H1 (cell line): ENCODE measurements at regions not wholly inside any gene's neighbourhood (a gene's known extent, or its start where the extent isn't known, plus 50 kb on each side); places are given as distances from the start of the nearest gene placed in this dataset.
A peak's percentile ranks its signal among the peaks of the same experiment; 100 is the strongest.

Experiments used
- CTCF ChIA-PET: fragments of 300-600 bp; sonication (Branson Sonifier 250); formaldehyde crosslinking; loops from one replicate; lab custom pipeline; 2021; ENCODE audit not compliant: partially characterized antibody; lab: Charles Lee
- POLR2A ChIA-PET: fragments of 300-600 bp; sonication (Branson Sonifier 250); formaldehyde crosslinking; loops from one replicate; lab custom pipeline; 2021; ENCODE audit warnings: inconsistent platforms; ENCODE audit not compliant: partially characterized antibody; lab: Charles Lee
- DNase-seq, 2 experiments: peaks; one replicate each; pipeline versions ENCODE4 v3.0.0 to v3.0.0-alpha.2; 2010 to 2022; ENCODE audit warnings: low spot score in 2 of 2, low read depth in 1 of 2, mixed read lengths in 1 of 2
- FAIRE-seq: peaks from 2 replicates; lab custom pipeline; 2011; peaks lifted over from hg19 to GRCh38; lab: Jason Lieb, UNC
- H2AFZ ChIP-seq: 2 replicates; pipeline ENCODE4 v1.8.1; 2012; ENCODE audit warnings: low read length, inconsistent platforms
- H2AK5ac ChIP-seq: 2 replicates; pipeline ENCODE4 v1.6.1; 2013; ENCODE audit warnings: low read depth, low read length
- H2BK120ac ChIP-seq: replicated peaks from 2 replicates; pipeline ENCODE3; 2013; ENCODE audit warnings: low read depth, low read length, inconsistent platforms
- H2BK12ac ChIP-seq: 2 replicates; pipeline ENCODE4 v1.6.1; 2013; ENCODE audit warnings: low read depth, low read length
- H2BK15ac ChIP-seq: 2 replicates; pipeline ENCODE4 v1.6.1; 2013; ENCODE audit warnings: low read length
- H2BK20ac ChIP-seq: 2 replicates; pipeline ENCODE4 v1.6.1; 2013; ENCODE audit warnings: low read length
- H2BK5ac ChIP-seq: 2 replicates; pipeline ENCODE4 v1.6.1; 2013; ENCODE audit warnings: low read depth, low read length
- H3K14ac ChIP-seq: 2 replicates; pipeline ENCODE4 v1.6.1; 2013; ENCODE audit warnings: inconsistent platforms; ENCODE audit not compliant: insufficient read length
- H3K18ac ChIP-seq: 2 replicates; pipeline ENCODE4 v1.6.1; 2013; ENCODE audit warnings: low read length; ENCODE audit errors: extremely low read depth
- H3K23ac ChIP-seq: 2 replicates; pipeline ENCODE4 v1.6.1; 2013; ENCODE audit warnings: inconsistent platforms; ENCODE audit not compliant: insufficient read length
- H3K23me2 ChIP-seq: 2 replicates; pipeline ENCODE4 v1.6.1; 2013; ENCODE audit warnings: low read depth, low read length
- H3K27ac ChIP-seq: 2 replicates; pipeline ENCODE4 v1.6.1; 2011; ENCODE audit warnings: low read depth, low read length, inconsistent platforms
- H3K27me3 ChIP-seq, 4 experiments: replicated peaks in 1 of 4; 1 replicate in 1 of 4; 2 replicates in 3 of 4; pipeline versions ENCODE4 v1.6.1 to v1.8.1; 2011 to 2013; ENCODE audit warnings: low read length in 3 of 4, mild to moderate bottlenecking in 3 of 4, inconsistent platforms in 2 of 4, mixed read lengths in 2 of 4, moderate library complexity in 1 of 4; ENCODE audit not compliant: control insufficient read depth in 3 of 4, insufficient read depth in 3 of 4; ENCODE audit errors: extremely low read depth in 1 of 4
- H3K36me3 ChIP-seq, 4 experiments: 2 replicates each; pipeline versions ENCODE4 v1.6.1 to v1.8.1; 2011 to 2013; ENCODE audit warnings: mild to moderate bottlenecking in 4 of 4, low read length in 3 of 4, moderate library complexity in 2 of 4, control low read depth in 1 of 4, inconsistent platforms in 1 of 4; ENCODE audit not compliant: insufficient read depth in 4 of 4, control insufficient read depth in 2 of 4
- H3K4ac ChIP-seq: replicated peaks from 2 replicates; pipeline ENCODE3; 2013; ENCODE audit warnings: low read length, low read depth, mixed read lengths, inconsistent platforms; ENCODE audit not compliant: insufficient read length
- H3K4me1 ChIP-seq, 4 experiments: replicated peaks in 1 of 4; 1 replicate in 1 of 4; 2 replicates in 3 of 4; pipeline versions ENCODE4 v1.6.1 to v1.8.1; 2011 to 2013; ENCODE audit warnings: low read length in 3 of 4, inconsistent platforms in 2 of 4, mixed read lengths in 1 of 4; ENCODE audit not compliant: insufficient read depth in 4 of 4, control insufficient read depth in 3 of 4
- H3K4me2 ChIP-seq, 2 experiments: 2 replicates each; pipeline versions ENCODE4 v1.6.1 to v1.8.1; 2011 to 2013; ENCODE audit warnings: low read depth in 2 of 2, low read length in 2 of 2, control low read depth in 1 of 2, inconsistent platforms in 1 of 2, mild to moderate bottlenecking in 1 of 2; ENCODE audit not compliant: insufficient read depth in 1 of 2
- H3K4me3 ChIP-seq, 4 experiments: fragments of 200-600, 300-600 bp in 1 of 4; sonication (generic), shearing (Covaris generic), sonication (Bioruptor Twin) in 1 of 4; 2 replicates each; pipeline versions ENCODE4 v1.5.1 to v1.8.1; 2011 to 2016; ENCODE audit warnings: low read length in 4 of 4, low read depth in 3 of 4, control low read depth in 2 of 4, inconsistent platforms in 2 of 4, mild to moderate bottlenecking in 2 of 4, mixed read lengths in 1 of 4, moderate library complexity in 1 of 4; ENCODE audit not compliant: insufficient read depth in 2 of 4; ENCODE audit errors: extremely low read depth in 1 of 4
- H3K56ac ChIP-seq: replicated peaks from 2 replicates; pipeline ENCODE3; 2013; ENCODE audit warnings: low read depth, mild to moderate bottlenecking, mixed read lengths, low read length, inconsistent platforms; ENCODE audit not compliant: insufficient read length
- H3K79me1 ChIP-seq: 2 replicates; pipeline ENCODE4 v1.6.1; 2013; ENCODE audit warnings: low read depth, low read length, control low read depth
- H3K79me2 ChIP-seq, 2 experiments: 2 replicates each; pipeline versions ENCODE4 v1.6.1 to v1.8.1; 2012 to 2013; ENCODE audit warnings: low read length in 2 of 2, mild to moderate bottlenecking in 2 of 2, inconsistent platforms in 1 of 2; ENCODE audit not compliant: insufficient read depth in 2 of 2, control insufficient read depth in 1 of 2
- H3K9ac ChIP-seq, 4 experiments: replicated peaks in 1 of 4; 1 replicate in 1 of 4; 2 replicates in 3 of 4; pipeline versions ENCODE4 v1.6.1 to v1.8.1; 2011 to 2013; ENCODE audit warnings: low read depth in 3 of 4, low read length in 3 of 4, control low read depth in 2 of 4, mild to moderate bottlenecking in 2 of 4, moderate library complexity in 2 of 4, inconsistent platforms in 1 of 4; ENCODE audit errors: extremely low read depth in 1 of 4
- H3K9me3 ChIP-seq, 2 experiments: 2 replicates each; pipeline versions ENCODE4 v1.6.1 to v1.8.1; 2012 to 2013; ENCODE audit warnings: mild to moderate bottlenecking in 2 of 2, moderate library complexity in 2 of 2, control low read depth in 1 of 2, inconsistent platforms in 1 of 2, low read depth in 1 of 2, low read length in 1 of 2, mixed read lengths in 1 of 2; ENCODE audit not compliant: insufficient read depth in 2 of 2
- H4K20me1 ChIP-seq, 2 experiments: replicated peaks in 1 of 2; 2 replicates each; pipeline versions ENCODE3 to v1.8.1; 2011 to 2013; ENCODE audit warnings: inconsistent platforms in 2 of 2, low read length in 2 of 2, mild to moderate bottlenecking in 1 of 2; ENCODE audit not compliant: insufficient read depth in 2 of 2, control insufficient read depth in 1 of 2
- H4K5ac ChIP-seq: 2 replicates; pipeline ENCODE4 v1.6.1; 2013; ENCODE audit warnings: low read length, low read depth, mixed read lengths, inconsistent platforms; ENCODE audit not compliant: insufficient read length
- H4K8ac ChIP-seq: 2 replicates; pipeline ENCODE4 v1.8.0; 2013; ENCODE audit warnings: mild to moderate bottlenecking, moderate library complexity, low read length, inconsistent platforms; ENCODE audit not compliant: insufficient read depth; ENCODE audit errors: extremely low read depth
- H4K91ac ChIP-seq: replicated peaks from 2 replicates; pipeline ENCODE3; 2013; ENCODE audit warnings: low read length, mixed read lengths, inconsistent platforms; ENCODE audit not compliant: insufficient read length
- HDAC2 ChIP-seq, 2 experiments: fragments of 300-600 bp in 1 of 2; sonication (generic) in 1 of 2; IDR thresholded peaks; 2 replicates each; pipeline ENCODE4 v1.6.1; 2011 to 2012; ENCODE audit warnings: low read depth in 2 of 2, low read length in 2 of 2, mild to moderate bottlenecking in 2 of 2, moderate library complexity in 2 of 2, borderline replicate concordance in 1 of 2, inconsistent platforms in 1 of 2
- MAFK ChIP-seq: IDR thresholded peaks from 2 replicates; pipeline ENCODE4 v1.6.1; 2012; ENCODE audit warnings: low read depth, mild to moderate bottlenecking, improper control_type of control experiment, low read length
- WGBS, 2 experiments: shearing (Covaris generic) in 1 of 2; methylation state at CpG; one replicate each; pipeline versions ENCODE4 v1.1.6 to v1.1.7; 2013 to 2015; ENCODE audit warnings: low lambda C conversion rate in 2 of 2, mixed read lengths in 2 of 2, inconsistent platforms in 1 of 2, low coverage in 1 of 2, missing lambda C conversion rate in 1 of 2; ENCODE audit not compliant: insufficient replicate concordance in 2 of 2, insufficient coverage in 1 of 2, insufficient read length in 1 of 2; ENCODE audit errors: extremely low coverage in 1 of 2, missing lambda C conversion rate in 1 of 2; 5-methylcytosine and 5-hydroxymethylcytosine counted together

DNA sequence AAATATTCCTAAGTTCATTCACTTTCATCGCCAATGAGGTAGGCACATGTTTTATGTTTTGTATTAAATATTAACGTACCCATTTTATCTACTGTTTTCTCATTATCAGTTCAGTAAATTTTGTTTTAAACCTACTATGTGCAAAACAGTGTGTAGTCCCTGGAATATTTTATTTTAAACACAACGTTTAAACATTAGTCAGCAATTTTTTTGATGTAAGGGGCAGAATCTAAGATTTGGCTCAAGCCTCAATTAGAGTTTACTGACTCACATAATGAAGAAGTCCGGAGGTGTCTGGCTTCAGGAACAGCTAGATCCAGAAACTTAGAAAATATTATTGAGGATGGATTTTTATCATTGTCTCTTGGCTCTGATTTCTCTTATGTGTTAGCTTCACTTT, 267.5 kb downstream of the C12orf75 start:
- Histone ChIP-seq H3K36me3 (no peaks in the 10 kb centered on the region), H3K14ac (no peak overlapping the region), H2BK120ac (no peak overlapping the region), H2BK5ac (no peak overlapping the region), H3K27me3 (no peaks in the 10 kb centered on the region; a peak in 1 of 7 replicates), H3K4me2 (no peak overlapping the region), H3K4ac (no peak overlapping the region), H3K23me2 (no peaks in the 10 kb centered on the region), H4K91ac (no peak overlapping the region), H3K56ac (no peak overlapping the region), H3K79me1 (no peaks in the 10 kb centered on the region), H2AFZ (no peak overlapping the region), H3K4me1 (peaks cover 0 to 5% (median 0%) of the 10 kb centered on the region in 4 experiments; a peak in 2 of 7 replicates), H3K79me2 (no peaks in the 10 kb centered on the region), H3K27ac (no peak overlapping the region), H2BK12ac (no peak overlapping the region), H3K18ac (no peak overlapping the region), H3K4me3 (no peak overlapping the region), H3K23ac (no peak overlapping the region), H4K5ac (no peak overlapping the region), H3K9me3 (no peaks in the 10 kb centered on the region; a peak in 1 of 4 replicates), H2AK5ac (no peak overlapping the region), H2BK15ac (no peak overlapping the region), H3K9ac (no peak overlapping the region), H2BK20ac (no peak overlapping the region), H4K20me1 (no peaks in the 10 kb centered on the region), H4K8ac (no peak overlapping the region)
- TF ChIP-seq MAFK (peak; percentile 55; the same call in 1 of the 2 replicates), HDAC2 (IDR thresholded peaks at IDR 0.05; ENCODE audit: borderline replicate concordance in 1 of 2, low read depth in 2 of 2, low read length in 2 of 2) (no peak)
- FAIRE-seq, result no peak
- DNase-seq, result no peak
- POLR2A ChIA-PET, result no interaction called here
- WGBS, 2 experiments, result 84% methylated on average over 4 of the region's 4 CpGs; no CpG with 5 or more reads in 1 of the 2 experiments
- CTCF ChIA-PET, result interaction anchor here (1.3 kb wide), 1 partner anchor 108 kb away, joined by 3 read pairs; no protein-coding TSS in a partner anchor
